BJ (cell line): ENCODE measurements at regions not wholly inside any gene's neighbourhood (a gene's known extent, or its start where the extent isn't known, plus 50 kb on each side); places are given as distances from the start of the nearest gene placed in this dataset.

ENCODE experiments used
- CTCF ChIA-PET: fragments of 350-600 bp; formaldehyde crosslinking; extraction: SDS; loops from one replicate; lab custom pipeline; 2021; ENCODE audit warnings: antibody characterized with exemption, inconsistent platforms; lab: Yijun Ruan, JAX
- POLR2A ChIA-PET: fragments of 300-600 bp; sonication (Branson Sonifier 250); formaldehyde crosslinking; extraction: SDS; loops from one replicate; lab custom pipeline; 2021; ENCODE audit warnings: antibody characterized with exemption; lab: Charles Lee
- DNase-seq: peaks from one replicate; pipeline ENCODE4 v3.0.0-alpha.2; 2011; ENCODE audit warnings: low read depth
- H3K27me3 ChIP-seq: 2 replicates; pipeline ENCODE4 v1.6.0; 2011; ENCODE audit warnings: low read length; ENCODE audit not compliant: control insufficient read depth, insufficient read depth
- H3K36me3 ChIP-seq: 2 replicates; pipeline ENCODE4 v1.5.1; 2011; ENCODE audit warnings: low read length; ENCODE audit not compliant: control insufficient read depth, insufficient read depth
- H3K4me3 ChIP-seq: 2 replicates; pipeline ENCODE4 v1.5.1; 2011; ENCODE audit warnings: low read depth, mild to moderate bottlenecking, control low read depth, low read length
- TF ChIP-seq, protein P1 (sequence below): IDR thresholded peaks from 2 replicates; pipeline ENCODE4 v1.5.1; 2011; ENCODE audit warnings: low read depth, mild to moderate bottlenecking, control low read depth, inconsistent platforms, low read length, moderate library complexity; ENCODE audit not compliant: insufficient read depth

DNA sequence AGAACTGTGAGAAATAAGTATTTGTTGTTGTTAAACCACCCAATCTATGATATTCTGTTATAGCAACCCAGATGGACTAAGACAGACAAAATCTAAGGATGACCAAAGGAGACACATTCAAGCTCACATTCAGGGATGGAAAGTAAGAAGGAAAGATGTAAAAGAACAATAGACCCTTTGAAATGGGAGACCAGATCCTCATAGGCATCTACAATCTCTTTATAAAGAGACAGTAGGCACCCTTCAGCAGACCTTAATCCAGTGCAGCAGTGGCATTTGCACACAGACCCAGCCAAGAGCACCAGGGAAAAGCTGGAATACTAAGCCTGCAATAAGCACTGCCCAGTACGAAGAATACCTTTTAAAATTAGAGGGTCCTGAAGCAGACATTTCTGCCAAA is 132.7 kb downstream of the KLHL28 start:
- CTCF ChIA-PET: interaction anchor here (1.6 kb wide), 1 partner anchor 18 kb away, joined by 4 read pairs; no protein-coding TSS in a partner anchor
- no peak for DNase-seq
- Histone ChIP-seq H3K36me3 (no peaks in the 10 kb centered on the region), H3K4me3 (no peak overlapping the region), H3K27me3 (no peaks in the 10 kb centered on the region)
- TF ChIP-seq, protein P1, sequence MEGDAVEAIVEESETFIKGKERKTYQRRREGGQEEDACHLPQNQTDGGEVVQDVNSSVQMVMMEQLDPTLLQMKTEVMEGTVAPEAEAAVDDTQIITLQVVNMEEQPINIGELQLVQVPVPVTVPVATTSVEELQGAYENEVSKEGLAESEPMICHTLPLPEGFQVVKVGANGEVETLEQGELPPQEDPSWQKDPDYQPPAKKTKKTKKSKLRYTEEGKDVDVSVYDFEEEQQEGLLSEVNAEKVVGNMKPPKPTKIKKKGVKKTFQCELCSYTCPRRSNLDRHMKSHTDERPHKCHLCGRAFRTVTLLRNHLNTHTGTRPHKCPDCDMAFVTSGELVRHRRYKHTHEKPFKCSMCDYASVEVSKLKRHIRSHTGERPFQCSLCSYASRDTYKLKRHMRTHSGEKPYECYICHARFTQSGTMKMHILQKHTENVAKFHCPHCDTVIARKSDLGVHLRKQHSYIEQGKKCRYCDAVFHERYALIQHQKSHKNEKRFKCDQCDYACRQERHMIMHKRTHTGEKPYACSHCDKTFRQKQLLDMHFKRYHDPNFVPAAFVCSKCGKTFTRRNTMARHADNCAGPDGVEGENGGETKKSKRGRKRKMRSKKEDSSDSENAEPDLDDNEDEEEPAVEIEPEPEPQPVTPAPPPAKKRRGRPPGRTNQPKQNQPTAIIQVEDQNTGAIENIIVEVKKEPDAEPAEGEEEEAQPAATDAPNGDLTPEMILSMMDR: no peak
- POLR2A ChIA-PET: no interaction called here

DNA sequence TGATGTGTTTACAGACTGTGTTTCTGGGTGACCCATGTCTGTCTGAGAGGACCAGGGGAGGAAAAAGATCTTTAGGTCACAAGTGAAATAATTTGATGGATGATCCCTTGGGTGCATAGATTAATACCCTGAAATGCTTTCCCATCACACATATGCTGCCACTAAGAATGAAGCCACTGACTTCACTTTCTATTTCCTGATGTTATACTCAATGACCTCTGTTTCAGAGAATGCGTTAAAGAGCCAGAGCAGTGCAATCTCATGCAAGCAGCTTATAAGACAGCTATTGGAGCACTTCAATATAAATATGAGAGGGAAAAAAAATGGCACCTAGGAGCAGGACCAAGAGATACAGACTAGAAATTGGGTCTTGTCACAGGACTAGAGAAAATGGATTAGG is 133.7 kb downstream of the KLHL28 start:
- TF ChIP-seq, protein P1: no peak
- no peak for DNase-seq
- ChIA-PET POLR2A (no interaction called here), CTCF (interaction anchor here (1.6 kb wide), 1 partner anchor 19 kb away, joined by 4 read pairs; no protein-coding TSS in a partner anchor)
- H3K4me3 ChIP-seq: no peak overlapping the region
- no peaks in the 10 kb centered on the region for H3K27me3 ChIP-seq
- no peaks in the 10 kb centered on the region for H3K36me3 ChIP-seq

DNA sequence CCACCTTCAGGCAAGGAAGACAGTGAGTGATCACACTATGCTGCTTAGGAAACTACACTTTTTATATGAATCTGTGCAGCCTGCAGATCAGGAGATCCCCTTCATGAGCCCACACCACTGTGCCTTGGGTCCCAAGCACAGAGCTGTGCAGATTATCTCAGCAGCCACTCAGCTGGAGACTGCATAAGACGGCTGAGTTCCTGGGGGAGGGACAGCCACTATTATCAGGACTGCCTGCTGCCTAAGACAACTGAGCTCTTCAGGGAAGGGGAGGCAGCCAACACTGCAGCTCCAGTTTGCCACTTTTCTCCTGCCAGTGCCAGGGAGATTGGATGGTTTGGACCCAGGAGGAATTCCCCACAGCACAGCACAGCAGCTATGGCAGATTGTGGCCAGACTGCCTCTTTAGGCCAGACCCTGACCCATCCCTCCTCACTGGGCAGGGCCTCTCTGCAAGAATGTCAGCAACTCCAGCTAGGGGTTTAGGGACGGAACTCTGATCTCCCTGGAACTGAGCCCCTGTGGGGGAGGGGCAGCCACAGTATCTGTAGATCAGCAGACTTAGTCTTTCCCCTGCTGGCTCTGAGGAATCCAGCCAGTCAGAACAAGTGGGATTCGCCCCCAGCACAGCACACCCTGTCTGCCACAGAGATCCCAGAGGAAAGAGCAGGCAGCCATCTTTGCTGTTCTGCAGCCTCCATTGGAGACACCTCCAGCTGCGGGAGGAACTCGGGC is 141.3 kb downstream of the KLHL28 start:
- POLR2A ChIA-PET: no interaction called here
- Histone ChIP-seq H3K4me3 (no peak overlapping the region), H3K27me3 (no peaks in the 10 kb centered on the region), H3K36me3 (no peaks in the 10 kb centered on the region)
- CTCF ChIA-PET: no interaction called here
- TF ChIP-seq, protein P1: no peak
- DNase-seq: no peak

DNA sequence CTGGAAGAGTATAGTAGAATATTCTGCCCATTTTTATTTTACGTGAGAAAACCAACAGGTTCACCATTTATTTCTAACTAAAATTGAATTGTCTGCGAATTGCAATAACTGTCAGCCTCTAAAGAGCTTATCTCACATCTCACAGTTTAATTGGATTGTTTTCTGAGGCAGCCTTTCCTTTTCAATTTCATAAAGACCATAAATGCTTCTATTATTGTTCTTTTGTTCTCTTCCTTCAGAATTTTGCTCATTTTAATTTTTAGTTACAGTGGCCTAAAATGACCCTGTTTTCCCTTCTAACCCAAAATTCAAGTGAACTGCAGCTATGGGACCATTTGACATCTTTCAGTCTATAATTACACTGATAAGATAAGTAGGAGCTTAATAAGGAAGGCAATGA is 147.6 kb downstream of the KLHL28 start:
- TF ChIP-seq, protein P1: no peak
- DNase-seq: no peak
- no peaks in the 10 kb centered on the region for H3K36me3 ChIP-seq
- ChIA-PET CTCF (interaction anchor here (0.9 to 1.3 kb wide), 2 partner anchors 10 to 15 kb away, joined by 3 to 4 read pairs; no protein-coding TSS in a partner anchor), POLR2A (no interaction called here)
- H3K27me3 ChIP-seq: no peaks in the 10 kb centered on the region
- H3K4me3 ChIP-seq: no peak overlapping the region

DNA sequence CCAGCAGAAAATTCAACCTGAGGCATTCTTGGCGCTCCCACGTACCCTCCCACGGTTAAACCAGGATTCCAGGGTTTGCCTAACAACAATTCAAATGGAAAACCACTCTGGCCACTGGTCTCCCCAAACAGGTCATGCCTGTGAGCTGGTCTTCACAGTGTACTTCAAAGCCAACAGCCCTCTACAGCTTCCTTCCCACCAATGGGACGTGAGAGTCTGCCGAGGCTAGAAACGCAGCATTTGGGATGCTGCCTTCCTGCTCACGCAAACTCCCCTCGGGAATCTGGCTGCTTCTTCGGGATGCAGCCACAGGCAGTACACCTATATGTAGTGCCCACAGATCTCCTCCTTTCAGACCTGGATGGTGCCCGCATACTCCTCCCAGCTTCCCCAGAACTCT is 149.1 kb downstream of the KLHL28 start:
- no peak overlapping the region for H3K4me3 ChIP-seq
- H3K36me3 ChIP-seq: no peaks in the 10 kb centered on the region
- TF ChIP-seq, protein P1: no peak
- CTCF ChIA-PET: interaction anchor here (0.6 to 1.6 kb wide), 2 partner anchors 10 to 1097 kb away, joined by 4 to 6 read pairs; no protein-coding TSS in a partner anchor
- DNase-seq: no peak
- no peaks in the 10 kb centered on the region for H3K27me3 ChIP-seq
- POLR2A ChIA-PET: no interaction called here
